CD4-positive, alpha-beta memory T cell (primary cell): ENCODE measurements at regions not wholly inside any gene's neighbourhood (a gene's known extent, or its start where the extent isn't known, plus 50 kb on each side); places are given as distances from the start of the nearest gene placed in this dataset.

Source experiments
- CTCF ChIA-PET: fragments of 350-600 bp; sonication (Branson Sonifier 250); formaldehyde crosslinking; loops from one replicate; lab custom pipeline; 2021; ENCODE audit warnings: inconsistent platforms; ENCODE audit not compliant: partially characterized antibody; lab: Charles Lee
- POLR2A ChIA-PET: fragments of 350-600 bp; sonication (Branson Sonifier 250); formaldehyde crosslinking; loops from one replicate; lab custom pipeline; 2021; ENCODE audit not compliant: partially characterized antibody; lab: Charles Lee
- DNase-seq, 5 donors: peaks; one replicate each; pipeline versions ENCODE4 v3.0.0 to v3.0.0-alpha.2; 2020 to 2022; ENCODE audit warnings: mixed read lengths in 1 of 5
- H3K27ac ChIP-seq: one replicate; pipeline ENCODE4 v1.7.0; 2013; ENCODE audit warnings: low read depth, low read length
- H3K27me3 ChIP-seq: 2 replicates; pipeline ENCODE4 v1.7.0; 2013; ENCODE audit warnings: mild to moderate bottlenecking, low read length, moderate library complexity; ENCODE audit not compliant: insufficient read depth
- H3K36me3 ChIP-seq: 2 replicates; pipeline ENCODE4 v1.7.0; 2013; ENCODE audit warnings: mild to moderate bottlenecking, low read length, moderate library complexity; ENCODE audit not compliant: insufficient read depth
- H3K4me1 ChIP-seq: 2 replicates; pipeline ENCODE4 v1.7.0; 2013; ENCODE audit warnings: mild to moderate bottlenecking, low read length, moderate library complexity; ENCODE audit not compliant: insufficient read depth
- H3K4me3 ChIP-seq, 2 donors: one replicate each; pipeline ENCODE4 v1.7.0; 2013; ENCODE audit warnings: low read length in 2 of 2, mild to moderate bottlenecking in 1 of 2
- H3K9me3 ChIP-seq, 2 donors: one replicate each; pipeline ENCODE4 v1.7.0; 2013; ENCODE audit warnings: low read length in 2 of 2, control low read depth in 1 of 2; ENCODE audit not compliant: control insufficient read depth in 1 of 2
- H3K27ac Mint-ChIP-seq, 7 donors: one replicate each; pipeline ENCODE4 v1.8.0; 2020 to 2021; ENCODE audit warnings: mixed read lengths in 7 of 7, mild to moderate bottlenecking in 6 of 7, inconsistent platforms in 3 of 7, moderate library complexity in 3 of 7
- H3K27me3 Mint-ChIP-seq, 2 donors: one replicate each; pipeline ENCODE4 v1.8.0; 2020 to 2021; ENCODE audit warnings: mixed read lengths in 2 of 2
- H3K36me3 Mint-ChIP-seq, 2 donors: one replicate each; pipeline ENCODE4 v1.8.0; 2020 to 2021; ENCODE audit warnings: mixed read lengths in 2 of 2, inconsistent platforms in 1 of 2, mild to moderate bottlenecking in 1 of 2
- H3K4me1 Mint-ChIP-seq, 4 donors: one replicate each; pipeline ENCODE4 v1.8.0; 2020 to 2021; ENCODE audit warnings: mixed read lengths in 4 of 4, mild to moderate bottlenecking in 1 of 4
- H3K4me3 Mint-ChIP-seq, 8 donors: one replicate each; pipeline ENCODE4 v1.8.0; 2020 to 2021; ENCODE audit warnings: mixed read lengths in 8 of 8, mild to moderate bottlenecking in 7 of 8, moderate library complexity in 6 of 8, inconsistent platforms in 3 of 8
- H3K9me3 Mint-ChIP-seq, 8 donors: one replicate each; pipeline ENCODE4 v1.8.0; 2020 to 2021; ENCODE audit warnings: mixed read lengths in 8 of 8, mild to moderate bottlenecking in 5 of 8, inconsistent platforms in 3 of 8, moderate library complexity in 1 of 8
- intact Hi-C: fragments of 100-400 bp; cut with micrococcal nuclease; formaldehyde crosslinking; loops from one replicate; pipeline ENCODE4 v1.15.1; 2023

DNA sequence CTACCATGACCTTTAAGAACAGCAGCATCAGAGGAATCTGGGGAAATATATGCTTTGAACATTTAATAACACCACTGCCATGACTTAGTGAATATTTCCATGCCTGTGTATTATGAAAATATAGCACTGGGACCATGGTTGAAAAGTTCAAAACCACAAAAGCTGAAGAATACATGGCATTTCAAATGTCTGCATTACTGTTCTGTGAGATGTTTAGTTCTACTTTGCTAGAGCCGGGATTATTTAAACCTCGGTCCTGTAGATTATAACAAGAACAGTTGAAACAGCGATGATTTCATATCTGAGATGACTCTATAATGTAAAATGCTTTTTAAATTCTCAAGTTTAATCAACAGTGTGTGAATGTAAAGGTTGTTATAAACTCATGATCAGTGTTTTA, 126.7 kb upstream of the AGA start:
- H3K4me1 Mint-ChIP-seq, result no peaks in the 10 kb centered on the region
- no peaks in the 10 kb centered on the region for H3K9me3 ChIP-seq
- H3K4me3 Mint-ChIP-seq, result no peak overlapping the region
- no peaks in the 10 kb centered on the region for H3K27me3 ChIP-seq
- no peak overlapping the region for H3K4me3 ChIP-seq
- ChIA-PET CTCF (no interaction called here), POLR2A (no interaction called here)
- H3K9me3 Mint-ChIP-seq, result peaks cover 0 to 3% (median under 1%) of the 10 kb centered on the region in 8 donors
- H3K36me3 Mint-ChIP-seq, result peaks cover 0 to 3% of the 10 kb centered on the region in 2 donors
- peaks cover 0 to 1% of the 10 kb centered on the region in 2 donors for H3K27me3 Mint-ChIP-seq
- intact Hi-C loops, result no loop called here
- H3K36me3 ChIP-seq, result no peaks in the 10 kb centered on the region
- H3K27ac Mint-ChIP-seq, result no peak overlapping the region
- no peak overlapping the region for H3K27ac ChIP-seq
- no peaks in the 10 kb centered on the region for H3K4me1 ChIP-seq
- DNase-seq, result no peak

DNA sequence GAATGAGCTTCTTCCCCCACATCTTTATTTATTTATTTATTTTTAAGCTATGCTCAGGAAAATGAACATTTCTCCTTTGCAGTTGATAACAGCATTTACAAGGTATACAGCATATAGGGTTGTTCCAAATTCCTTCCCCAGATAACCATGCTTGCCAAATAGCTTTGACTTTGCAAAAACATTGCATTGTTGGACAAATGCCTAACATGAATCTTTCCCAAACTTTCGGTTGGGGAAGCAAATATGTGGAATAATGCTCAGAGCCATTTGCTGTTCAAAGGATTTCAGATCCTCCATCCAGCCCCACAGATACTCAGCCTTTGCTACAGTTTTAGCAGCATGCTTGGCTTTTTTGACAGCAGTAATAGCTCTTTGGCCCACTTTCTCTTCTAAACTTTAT, 127.2 kb upstream of the AGA start:
- Histone ChIP-seq H3K27me3 (no peaks in the 10 kb centered on the region), H3K27ac (no peak overlapping the region), H3K4me3 (no peak overlapping the region), H3K4me1 (no peaks in the 10 kb centered on the region), H3K36me3 (no peaks in the 10 kb centered on the region), H3K9me3 (no peaks in the 10 kb centered on the region)
- H3K4me1 Mint-ChIP-seq, result no peaks in the 10 kb centered on the region
- DNase-seq, result no peak
- peaks cover 0 to 1% of the 10 kb centered on the region in 2 donors for H3K27me3 Mint-ChIP-seq
- intact Hi-C loops, result no loop called here
- ChIA-PET POLR2A (no interaction called here), CTCF (no interaction called here)
- H3K9me3 Mint-ChIP-seq, result peaks cover 0 to 3% (median under 1%) of the 10 kb centered on the region in 8 donors
- no peak overlapping the region for H3K4me3 Mint-ChIP-seq
- H3K27ac Mint-ChIP-seq, result no peak overlapping the region
- peaks cover 0 to 3% of the 10 kb centered on the region in 2 donors for H3K36me3 Mint-ChIP-seq

DNA sequence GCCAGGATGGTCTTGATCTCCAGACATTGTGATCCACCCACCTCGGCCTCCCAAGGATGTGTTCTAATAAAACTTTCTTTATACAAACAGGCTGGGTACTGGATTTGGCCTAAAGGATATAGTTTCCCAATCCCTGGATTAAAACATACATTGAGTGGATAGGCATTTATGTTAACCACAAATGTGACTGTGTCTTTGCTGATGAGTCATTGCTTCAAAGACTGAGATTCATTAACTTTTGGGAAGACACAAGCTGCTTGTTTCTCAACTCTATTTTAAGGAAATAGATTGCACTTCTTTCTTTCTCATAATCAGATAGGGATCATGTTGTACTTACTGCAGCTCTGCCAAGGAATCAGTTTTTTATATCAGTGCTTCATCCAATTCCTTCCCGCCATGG, 131.3 kb upstream of the AGA start:
- Mint-ChIP-seq H3K27me3 (peaks cover 0 to 4% of the 10 kb centered on the region in 2 donors), H3K36me3 (no peaks in the 10 kb centered on the region), H3K27ac (no peak overlapping the region), H3K4me3 (no peak overlapping the region), H3K4me1 (no peaks in the 10 kb centered on the region), H3K9me3 (no peaks in the 10 kb centered on the region)
- Histone ChIP-seq H3K27ac (no peak overlapping the region), H3K27me3 (no peaks in the 10 kb centered on the region), H3K4me3 (no peak overlapping the region), H3K4me1 (no peaks in the 10 kb centered on the region), H3K36me3 (no peaks in the 10 kb centered on the region), H3K9me3 (no peaks in the 10 kb centered on the region)
- intact Hi-C loops, result no loop called here
- ChIA-PET CTCF (no interaction called here), POLR2A (no interaction called here)
- no peak for DNase-seq

DNA sequence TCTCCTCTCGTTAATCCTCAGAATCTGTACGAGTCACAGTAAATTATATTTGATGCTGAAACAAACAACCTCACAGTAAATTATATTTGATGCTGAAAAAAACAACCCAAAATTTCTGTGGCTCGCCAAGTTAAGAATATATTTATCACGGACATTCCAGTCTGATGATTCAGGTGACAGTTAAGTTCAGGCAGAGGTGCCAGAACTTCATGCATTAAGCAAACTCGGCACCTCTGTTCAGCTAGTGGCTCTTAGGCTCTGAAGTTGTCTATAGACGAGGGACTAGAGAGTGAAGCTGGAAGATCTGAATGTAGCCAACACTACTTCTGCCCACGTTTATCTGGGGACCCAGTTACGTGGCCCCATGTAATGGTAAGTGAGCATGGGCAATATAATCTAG, 132.2 kb upstream of the AGA start:
- no peak overlapping the region for H3K27ac Mint-ChIP-seq
- no peaks in the 10 kb centered on the region for H3K36me3 ChIP-seq
- no peaks in the 10 kb centered on the region for H3K4me1 ChIP-seq
- H3K4me1 Mint-ChIP-seq, result no peaks in the 10 kb centered on the region
- CTCF ChIA-PET, result no interaction called here
- H3K4me3 Mint-ChIP-seq, result no peak overlapping the region
- H3K4me3 ChIP-seq, result no peak overlapping the region
- DNase-seq, result no peak
- POLR2A ChIA-PET, result no interaction called here
- H3K27me3 ChIP-seq, result no peaks in the 10 kb centered on the region
- H3K9me3 ChIP-seq, result no peaks in the 10 kb centered on the region
- intact Hi-C loops, result no loop called here
- no peaks in the 10 kb centered on the region for H3K9me3 Mint-ChIP-seq
- H3K36me3 Mint-ChIP-seq, result no peaks in the 10 kb centered on the region
- H3K27ac ChIP-seq, result no peak overlapping the region
- peaks cover 0 to 4% of the 10 kb centered on the region in 2 donors for H3K27me3 Mint-ChIP-seq

DNA sequence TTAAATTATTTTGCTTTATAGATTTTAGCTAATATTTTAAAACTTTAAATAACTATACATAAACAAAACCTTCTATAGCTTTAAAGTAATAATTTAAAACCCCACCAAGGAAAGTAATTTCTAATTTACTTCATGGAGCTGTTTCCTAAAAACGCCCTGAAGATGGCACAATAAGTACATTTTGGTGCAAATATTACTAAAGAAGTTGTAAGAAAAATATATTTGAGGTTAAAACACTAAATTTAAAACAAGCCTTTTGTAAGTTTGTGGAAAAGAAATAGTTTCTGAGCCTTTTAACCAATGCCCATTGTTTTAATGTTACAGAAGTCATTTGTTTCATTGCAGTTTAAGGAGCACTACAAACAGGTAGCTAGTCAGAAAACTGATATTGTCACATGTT, 137.4 kb upstream of the AGA start:
- Histone ChIP-seq H3K27ac (no peak overlapping the region), H3K36me3 (no peaks in the 10 kb centered on the region), H3K27me3 (no peaks in the 10 kb centered on the region), H3K4me1 (no peaks in the 10 kb centered on the region), H3K9me3 (no peaks in the 10 kb centered on the region), H3K4me3 (no peak overlapping the region)
- Mint-ChIP-seq H3K27me3 (peaks cover 0 to 5% of the 10 kb centered on the region in 2 donors), H3K9me3 (no peaks in the 10 kb centered on the region), H3K4me1 (no peaks in the 10 kb centered on the region), H3K36me3 (no peaks in the 10 kb centered on the region), H3K27ac (no peak overlapping the region), H3K4me3 (no peak overlapping the region)
- ChIA-PET POLR2A (no interaction called here), CTCF (interaction anchor here (1.3 kb wide), 1 partner anchor 25 kb away, joined by 3 read pairs; no protein-coding TSS in a partner anchor)
- no peak for DNase-seq
- intact Hi-C loops, result no loop called here

DNA sequence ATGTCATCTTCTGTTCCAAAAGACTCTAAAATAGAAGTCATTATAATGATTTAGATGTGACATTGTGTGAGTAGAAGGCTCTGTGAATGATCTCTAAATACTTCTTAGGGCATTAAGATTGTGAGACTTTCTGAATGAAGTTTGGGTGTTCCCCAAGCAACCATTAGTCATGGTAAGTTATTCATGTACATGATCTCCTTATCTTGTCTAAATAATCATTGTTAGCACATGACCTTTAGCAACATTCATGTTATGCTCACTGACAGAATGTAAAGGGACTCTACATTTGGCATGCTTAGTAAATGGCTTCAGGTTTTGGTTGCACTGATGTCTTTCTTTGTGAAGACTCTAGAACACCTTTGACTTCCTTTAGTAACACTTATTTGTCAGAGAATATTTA, 140.8 kb upstream of the AGA start:
- H3K4me3 Mint-ChIP-seq, result no peak overlapping the region
- H3K4me1 Mint-ChIP-seq, result no peaks in the 10 kb centered on the region
- H3K4me3 ChIP-seq, result no peak overlapping the region
- ChIA-PET CTCF (no interaction called here), POLR2A (no interaction called here)
- H3K36me3 Mint-ChIP-seq, result no peaks in the 10 kb centered on the region
- H3K9me3 Mint-ChIP-seq, result no peaks in the 10 kb centered on the region
- H3K9me3 ChIP-seq, result no peaks in the 10 kb centered on the region
- no peaks in the 10 kb centered on the region for H3K36me3 ChIP-seq
- no peak for DNase-seq
- no peaks in the 10 kb centered on the region for H3K27me3 ChIP-seq
- intact Hi-C loops, result no loop called here
- peaks cover 0 to 2% of the 10 kb centered on the region in 2 donors for H3K27me3 Mint-ChIP-seq
- H3K4me1 ChIP-seq, result no peaks in the 10 kb centered on the region
- H3K27ac Mint-ChIP-seq, result no peak overlapping the region
- H3K27ac ChIP-seq, result no peak overlapping the region

DNA sequence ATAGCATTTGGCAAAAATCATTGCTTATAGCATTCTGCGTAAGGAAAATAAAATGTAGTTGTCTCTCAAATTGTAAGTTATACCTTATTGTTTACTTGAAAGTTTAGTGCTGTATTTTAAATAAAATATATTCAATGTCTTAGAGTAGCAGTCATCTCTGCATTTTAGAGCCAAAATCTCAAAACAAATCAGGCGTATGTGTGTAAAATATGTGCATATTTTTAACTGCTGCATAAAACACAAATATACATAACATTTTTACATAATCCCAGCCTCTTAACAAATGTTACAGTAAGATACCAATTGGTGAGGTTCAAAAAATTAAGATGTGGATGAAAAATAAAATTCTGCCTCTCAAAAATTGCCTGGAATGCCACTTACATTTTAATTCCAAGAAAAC, 145.8 kb upstream of the AGA start:
- H3K4me1 ChIP-seq, result no peaks in the 10 kb centered on the region
- H3K27ac ChIP-seq, result no peak overlapping the region
- H3K27me3 ChIP-seq, result no peaks in the 10 kb centered on the region
- Mint-ChIP-seq H3K4me3 (no peak overlapping the region), H3K9me3 (no peaks in the 10 kb centered on the region), H3K27me3 (peaks cover 0 to 5% of the 10 kb centered on the region in 2 donors), H3K27ac (no peak overlapping the region), H3K4me1 (no peaks in the 10 kb centered on the region), H3K36me3 (no peaks in the 10 kb centered on the region)
- CTCF ChIA-PET, result no interaction called here
- no peaks in the 10 kb centered on the region for H3K9me3 ChIP-seq
- H3K4me3 ChIP-seq, result no peak overlapping the region
- no peaks in the 10 kb centered on the region for H3K36me3 ChIP-seq
- no peak for DNase-seq
- intact Hi-C loops, result no loop called here
- POLR2A ChIA-PET, result no interaction called here

DNA sequence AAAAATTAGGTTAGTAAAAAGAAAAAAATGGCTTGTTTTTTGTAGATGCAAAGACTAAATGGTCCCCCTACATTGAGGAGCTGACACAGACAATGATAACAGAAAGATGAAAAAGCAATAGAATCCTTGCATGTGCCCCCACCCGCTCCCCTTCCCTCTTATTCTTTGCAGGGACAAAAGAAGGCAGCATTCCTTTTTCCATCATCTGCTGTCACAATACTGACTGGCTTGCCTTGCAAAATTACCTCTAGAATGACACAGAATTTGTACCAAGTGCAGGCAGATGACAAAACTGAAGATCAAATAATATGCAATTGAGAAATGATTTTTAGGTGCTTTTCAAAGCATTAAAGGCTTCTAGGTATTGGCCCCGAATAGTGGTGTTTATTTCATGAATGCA, 153.1 kb upstream of the AGA start:
- Mint-ChIP-seq H3K4me3 (no peak overlapping the region), H3K4me1 (no peaks in the 10 kb centered on the region), H3K27ac (no peak overlapping the region), H3K27me3 (peaks cover 0 to 3% of the 10 kb centered on the region in 2 donors), H3K9me3 (no peaks in the 10 kb centered on the region), H3K36me3 (no peaks in the 10 kb centered on the region)
- DNase-seq, result no peak
- POLR2A ChIA-PET, result no interaction called here
- no peaks in the 10 kb centered on the region for H3K36me3 ChIP-seq
- H3K9me3 ChIP-seq, result no peaks in the 10 kb centered on the region
- intact Hi-C loops, result no loop called here
- no peak overlapping the region for H3K27ac ChIP-seq
- H3K4me3 ChIP-seq, result no peak overlapping the region
- no peaks in the 10 kb centered on the region for H3K27me3 ChIP-seq
- H3K4me1 ChIP-seq, result no peaks in the 10 kb centered on the region
- CTCF ChIA-PET, result no interaction called here
